HG03039 (cell line): ENCODE measurements at regions not wholly inside any gene's neighbourhood (a gene's known extent, or its start where the extent isn't known, plus 50 kb on each side); places are given as distances from the start of the nearest gene placed in this dataset.
A peak's percentile ranks its signal among the peaks of the same experiment; 100 is the strongest.

Source experiments
- ATAC-seq: cut with Tn5 transposase; IDR thresholded peaks from one replicate; pipeline ENCODE4 v1.9.1; 2021; ENCODE audit warnings: mild to moderate bottlenecking, moderate library complexity; ENCODE audit not compliant: unreplicated experiment

DNA sequence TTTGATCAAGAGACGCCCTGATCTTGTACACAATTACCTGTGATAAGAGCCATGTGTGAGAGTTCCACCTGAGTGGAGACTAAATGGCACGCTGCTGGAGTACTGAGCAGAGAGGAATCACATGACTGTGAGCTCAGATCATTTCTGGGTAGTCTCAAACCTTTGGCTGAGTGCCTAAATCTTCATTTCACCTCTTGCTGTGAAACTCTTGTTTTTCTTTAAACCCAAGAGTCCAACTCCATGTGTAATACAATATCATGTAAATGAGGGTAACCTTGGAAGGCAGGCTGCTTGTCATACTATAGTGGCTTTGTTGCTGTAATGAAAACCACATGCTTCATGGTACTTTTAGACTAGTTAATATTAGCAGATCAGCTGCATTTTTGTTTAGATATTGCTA, 156.9 kb downstream of the CAND1 start:
- no peak for ATAC-seq

- no peak for ATAC-seq
These were observed 158.2 kb downstream of the CAND1 start for GRCh38 chr12:67427336-67427735.

DNA sequence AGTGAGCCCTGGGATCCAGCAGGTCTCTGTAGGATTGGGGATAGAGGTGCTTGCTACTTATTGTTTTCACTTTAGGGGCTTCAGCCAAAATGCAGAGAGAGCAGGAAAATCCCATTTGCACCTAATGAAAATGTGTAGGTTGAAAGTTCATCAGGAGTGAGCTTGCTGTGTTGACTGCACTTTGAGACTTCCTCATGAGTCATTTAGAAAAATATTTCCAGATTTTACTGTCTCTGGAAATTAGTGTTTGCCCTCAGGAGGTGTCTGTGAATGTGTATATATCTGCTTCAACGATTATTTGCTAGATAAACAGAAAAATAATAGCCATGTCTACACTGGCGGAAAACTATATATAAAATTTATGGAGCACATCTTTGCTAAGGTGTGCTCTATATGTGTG, 159.3 kb downstream of the CAND1 start:
- ATAC-seq, result no peak

- ATAC-seq, result no peak
These were observed 161.7 kb downstream of the CAND1 start for GRCh38 chr12:67430708-67431335.

DNA sequence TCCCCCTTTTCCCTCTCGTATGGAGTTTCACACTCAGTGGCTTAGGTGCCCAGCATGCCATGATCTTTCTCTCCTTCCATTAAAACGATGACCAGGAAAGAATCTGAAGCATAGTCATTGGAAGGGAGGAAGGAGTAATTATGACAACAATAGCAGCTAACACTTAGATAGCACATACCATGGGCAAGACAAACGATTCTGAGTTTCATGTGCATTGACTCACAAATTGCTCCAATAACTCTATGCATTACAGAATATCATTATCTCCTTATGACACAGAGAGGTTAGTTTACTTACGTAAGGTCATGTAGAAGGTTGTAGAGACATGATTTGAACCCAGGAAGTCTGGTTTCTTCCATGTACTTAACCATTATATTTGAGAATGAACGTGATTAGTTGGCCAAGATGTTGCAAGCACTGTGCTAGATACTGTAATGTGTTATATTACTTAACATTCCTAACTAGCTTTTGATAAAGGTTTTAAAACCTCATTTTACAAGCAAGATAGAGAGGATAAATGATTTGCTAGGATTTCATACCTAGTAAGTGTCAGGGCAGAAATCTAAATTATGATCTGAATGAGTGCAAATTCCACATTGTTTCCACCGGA, 162.4 kb downstream of the CAND1 start:
- ATAC-seq, result no peak

DNA sequence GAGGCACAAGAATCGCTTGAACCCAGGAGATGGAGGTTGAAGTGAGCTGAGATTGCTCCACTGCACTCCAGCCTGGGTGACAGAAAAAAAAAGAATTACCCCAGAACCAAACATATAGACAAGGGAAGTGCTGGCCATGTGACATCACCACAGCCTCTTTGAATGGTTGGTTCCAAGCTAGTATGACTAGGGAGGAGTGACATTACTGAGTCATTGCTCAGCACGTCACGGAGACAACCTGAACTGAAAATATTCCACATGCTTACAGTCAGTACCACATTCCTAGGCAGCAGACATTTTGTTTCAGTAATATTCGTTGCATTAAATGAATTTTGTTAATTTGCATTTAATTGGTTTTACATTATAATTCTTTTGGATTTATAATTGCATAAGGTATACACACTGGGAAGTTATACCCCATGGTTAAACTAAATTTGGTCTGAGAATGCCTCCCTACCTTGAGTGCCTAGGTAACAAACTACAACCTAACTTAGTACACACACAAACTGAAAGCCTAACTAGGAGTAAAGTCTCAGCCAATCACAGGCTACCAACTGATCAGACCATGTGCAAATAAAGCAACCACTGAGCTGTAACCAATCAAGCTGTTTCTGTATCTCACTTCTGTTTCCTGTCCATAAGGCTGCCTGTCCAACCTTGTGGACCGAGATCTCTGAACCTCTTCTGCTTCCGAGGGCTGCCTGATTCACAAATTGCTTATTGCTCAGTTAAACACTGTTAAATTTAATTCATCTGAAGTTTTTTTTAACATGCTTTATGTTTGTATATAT, 164.4 kb downstream of the CAND1 start:
- no peak for ATAC-seq

- no peak for ATAC-seq
These were observed 165.7 kb downstream of the CAND1 start for GRCh38 chr12:67434671-67435370.

DNA sequence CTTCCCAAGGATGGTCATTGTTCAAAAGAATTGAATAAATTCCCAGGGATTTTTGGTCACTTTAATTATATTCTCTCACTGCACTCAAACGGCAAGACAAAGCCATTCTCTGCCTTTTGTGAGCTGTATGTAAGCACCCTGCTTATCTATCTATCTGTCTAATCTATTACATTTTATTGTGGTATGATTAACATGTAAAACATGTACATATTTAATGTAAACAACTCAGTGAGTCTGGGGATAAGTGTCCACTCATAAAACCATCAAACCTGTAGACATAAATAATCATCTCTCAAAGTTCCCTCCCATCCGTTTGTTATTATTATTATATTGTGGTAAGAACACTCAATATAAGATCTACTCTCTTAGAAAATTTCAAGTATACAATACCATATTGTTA, 167.1 kb downstream of the CAND1 start:
- no peak for ATAC-seq

DNA sequence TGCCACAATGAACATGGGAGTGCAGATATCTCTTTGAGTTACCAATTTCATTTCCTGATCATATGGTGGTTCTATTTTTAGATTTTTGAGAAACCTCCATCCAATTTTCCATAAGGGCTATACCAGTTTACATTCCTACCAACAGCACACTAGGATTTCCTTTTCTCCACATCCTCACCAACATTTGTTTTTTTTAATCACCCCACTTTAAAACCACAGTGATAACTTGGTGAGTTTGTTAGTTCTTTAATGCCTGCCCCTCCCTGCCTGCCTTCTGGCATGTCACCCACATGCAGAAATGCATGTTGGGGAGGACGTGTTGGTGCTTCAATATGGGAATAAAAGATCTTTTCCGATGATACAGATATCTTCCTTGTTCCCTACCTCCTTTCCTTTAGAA, 167.9 kb downstream of the CAND1 start:
- ATAC-seq, result no peak

DNA sequence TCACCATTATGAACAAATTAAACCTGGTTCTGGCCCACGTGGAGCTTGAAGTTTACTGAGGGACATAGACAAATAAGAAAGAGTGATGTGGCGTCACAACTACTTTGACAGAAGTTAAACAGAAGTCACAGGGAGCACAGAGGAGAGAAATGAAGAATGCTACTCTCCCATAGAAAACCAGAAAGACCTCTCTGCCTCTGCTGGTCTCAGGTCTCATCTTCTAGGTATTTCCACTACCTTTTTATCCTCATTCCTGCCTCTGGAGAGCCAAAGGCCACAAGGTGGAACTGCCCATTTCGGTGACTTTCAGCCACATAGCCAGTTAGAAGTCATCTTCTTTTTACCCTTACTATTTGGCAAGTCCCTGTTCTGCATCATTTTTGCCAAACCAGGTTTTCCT, 170.5 kb downstream of the CAND1 start:
- no peak for ATAC-seq

GRCh38 chr12:67441736-67442346, 172.7 kb downstream of the CAND1 start:
- peak; percentile 90 for ATAC-seq

DNA sequence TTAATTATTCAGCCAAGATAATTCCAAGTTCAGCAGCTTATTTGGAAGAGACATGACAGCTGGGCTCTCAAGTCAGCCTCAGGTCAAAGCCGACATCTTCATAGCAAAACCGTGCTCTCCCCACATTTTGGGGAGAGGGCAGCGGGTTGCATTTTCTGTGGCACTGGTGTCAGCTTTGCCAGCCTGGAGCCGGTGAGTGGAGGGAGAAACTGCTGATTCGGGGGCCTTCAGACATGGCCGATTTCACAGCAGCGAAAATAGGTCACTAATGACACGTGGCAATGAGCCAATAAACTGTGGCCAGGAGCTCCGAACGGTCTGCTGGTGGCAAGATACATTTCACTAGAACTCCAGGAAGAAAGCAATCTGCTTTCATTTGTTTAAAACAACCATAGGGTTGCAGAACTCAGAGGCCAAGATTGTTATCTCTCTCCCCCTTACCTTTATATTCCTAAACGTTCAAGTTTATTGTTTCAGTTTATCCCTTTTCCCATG, 173.2 kb downstream of the CAND1 start:
- ATAC-seq, result no peak

DNA sequence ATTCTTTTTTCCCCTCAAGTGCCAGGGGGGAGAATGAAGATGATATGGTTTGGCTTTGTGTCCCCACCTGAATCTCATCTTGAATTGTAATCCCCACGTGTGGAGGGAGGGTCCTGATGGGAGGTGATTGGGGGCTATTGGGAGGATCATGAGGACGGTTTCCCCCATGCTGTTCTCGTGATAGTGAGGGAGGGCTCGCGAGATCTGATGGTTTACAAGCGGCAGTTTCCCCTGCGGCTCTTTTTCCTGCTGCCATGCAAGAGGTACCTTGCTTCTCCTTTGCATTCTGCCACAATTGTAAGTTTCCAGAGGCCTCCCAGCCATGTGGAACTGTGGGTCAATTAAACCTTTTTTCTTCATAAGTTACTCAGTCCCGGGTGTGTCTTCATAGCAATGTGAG, 173.7 kb downstream of the CAND1 start:
- ATAC-seq, result no peak

- no peak for ATAC-seq
These were observed 175.4 kb downstream of the CAND1 start for GRCh38 chr12:67444542-67444941.

DNA sequence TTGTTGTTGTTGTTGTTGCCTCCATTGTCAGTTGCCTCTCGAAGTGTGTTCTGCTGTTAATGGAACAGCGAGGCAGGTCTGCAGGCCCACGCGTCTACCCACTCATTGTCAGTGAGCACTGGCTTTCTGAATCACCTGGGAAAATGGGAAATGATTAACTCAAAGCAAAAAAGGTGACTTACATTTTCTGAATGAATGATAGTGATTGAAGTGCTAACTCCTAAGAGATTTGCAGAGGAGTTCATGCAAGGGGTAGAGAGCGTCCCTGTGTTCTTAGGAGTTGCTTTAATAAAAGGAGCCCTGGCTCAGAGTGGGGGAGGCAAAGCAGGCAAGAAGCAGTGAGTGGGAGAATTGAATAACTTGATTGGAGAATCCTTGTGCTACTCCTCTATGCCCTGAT, 177.6 kb downstream of the CAND1 start:
- no peak for ATAC-seq

- no peak for ATAC-seq
These were observed 178.0 kb downstream of the CAND1 start for GRCh38 chr12:67447180-67447579.

- ATAC-seq, result peak; percentile 73
These were observed 180.5 kb downstream of the CAND1 start for GRCh38 chr12:67449591-67450052.

DNA sequence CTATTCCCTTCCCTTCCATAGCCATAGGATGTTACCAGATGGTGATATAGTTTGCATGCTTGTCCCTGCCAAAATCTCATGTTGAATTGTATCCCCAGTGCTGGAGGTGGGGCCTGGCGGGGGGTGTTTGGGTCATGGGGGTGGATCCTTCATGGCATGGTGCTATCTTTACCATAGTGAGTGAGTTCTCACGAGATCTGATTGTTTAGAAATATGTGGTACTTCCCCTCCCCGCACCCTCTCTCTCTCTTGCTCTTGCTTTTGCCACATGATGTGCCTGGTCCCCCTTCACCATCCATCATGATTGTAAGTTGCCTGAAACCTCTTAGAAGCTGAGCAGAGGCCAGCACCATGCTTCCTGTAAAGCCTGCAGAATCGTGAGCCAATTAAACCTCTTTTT, 181.3 kb downstream of the CAND1 start:
- no peak for ATAC-seq

DNA sequence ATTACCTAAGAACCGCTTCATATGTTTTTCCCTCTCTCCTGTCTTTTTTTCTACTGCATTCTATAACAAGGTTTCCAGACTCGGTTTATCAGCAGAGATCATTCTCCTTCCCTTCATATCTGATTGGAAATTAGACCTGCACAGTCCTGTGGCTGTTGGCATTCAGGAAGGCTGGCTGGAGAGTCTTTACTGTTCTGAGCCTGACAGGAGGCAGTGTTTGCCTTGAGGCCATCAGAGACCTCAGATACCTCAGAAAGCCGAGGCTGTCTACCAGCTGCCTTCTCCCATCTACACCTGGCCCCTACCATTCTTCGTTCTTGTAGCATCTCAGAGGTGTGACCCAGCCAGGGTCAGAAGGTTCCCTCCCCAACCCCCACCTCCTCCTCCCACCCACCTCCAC, 182.0 kb downstream of the CAND1 start:
- ATAC-seq, result no peak

DNA sequence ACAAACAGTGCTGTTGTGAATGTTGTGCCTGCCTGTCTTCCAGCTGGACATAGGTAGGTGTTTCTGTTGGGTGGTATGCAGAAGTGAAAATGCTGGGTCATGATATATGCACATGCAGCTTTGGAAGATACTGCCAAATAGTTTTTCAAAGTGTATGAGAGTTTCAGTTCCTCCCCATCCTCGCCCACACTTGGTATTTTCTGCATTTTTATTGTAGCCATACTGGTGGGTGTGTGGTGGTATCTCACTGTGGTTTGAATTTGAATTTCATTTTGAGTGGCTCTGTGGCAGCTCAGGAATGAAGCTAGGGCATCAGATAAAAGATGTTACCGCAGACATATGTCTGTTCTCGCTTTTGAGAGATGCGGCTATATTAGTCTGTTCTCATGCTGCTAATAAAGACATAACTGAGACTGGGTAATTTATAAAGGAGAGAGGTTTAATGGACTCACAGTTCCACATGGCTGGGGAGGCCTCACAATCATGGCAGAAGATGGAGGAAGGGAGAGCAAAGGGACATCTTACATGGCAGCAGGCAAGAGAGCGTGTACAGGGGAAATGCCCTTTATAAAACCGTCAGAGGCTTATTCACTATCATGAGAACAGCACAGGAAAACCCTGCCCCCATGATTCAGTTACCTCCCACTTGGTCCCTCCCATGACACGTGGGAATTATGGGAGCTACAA, 183.1 kb downstream of the CAND1 start:
- ATAC-seq, result peak; percentile 60
